ENCODE measurements at regions not wholly inside any gene's neighbourhood (a gene's known extent, or its start where the extent isn't known, plus 50 kb on each side); places are given as distances from the start of the nearest gene placed in this dataset.

GRCh38 chr9:91067306-91067860 is 265.8 kb downstream of the SYK start:
- no peak for TF ChIP-seq CTCF (IDR thresholded peaks at IDR 0.05; ENCODE audit: insufficient read depth, low read length, severe bottlenecking)
- peak; percentile 40 for FAIRE-seq

GRCh38 chr9:91071184-91071990 is 269.8 kb downstream of the SYK start:
- peaks cover 1% of the 10 kb centered on the region for H3K27me3 ChIP-seq (ENCODE audit: control insufficient read depth, insufficient read depth, low read length)
- FAIRE-seq (no peak), DNase-seq (ENCODE audit: low read depth) (peak; percentile 91)
- TF ChIP-seq CTCF (IDR thresholded peaks at IDR 0.05; ENCODE audit: insufficient read depth, low read length, severe bottlenecking): no peak
- H3K36me3 ChIP-seq (ENCODE audit: control insufficient read depth, insufficient read depth, low read length): no peaks in the 10 kb centered on the region
- no peak overlapping the region for H3K4me3 ChIP-seq (ENCODE audit: low read depth, low read length)

More at GRCh38 chr9:91067306-91067860, 265.8 kb downstream of the SYK start:
- peaks cover 1% of the 10 kb centered on the region for H3K27me3 ChIP-seq (ENCODE audit: control insufficient read depth, insufficient read depth, low read length)
- H3K36me3 ChIP-seq (ENCODE audit: control insufficient read depth, insufficient read depth, low read length): no peaks in the 10 kb centered on the region
- DNase-seq (ENCODE audit: low read depth): no peak
- H3K4me3 ChIP-seq (ENCODE audit: low read depth, low read length): no peak overlapping the region

- H3K36me3 ChIP-seq (ENCODE audit: control insufficient read depth, insufficient read depth, low read length): no peaks in the 10 kb centered on the region
- DNase-seq (ENCODE audit: low read depth) (peak; percentile 7), FAIRE-seq (no peak)
- no peaks in the 10 kb centered on the region for H3K27me3 ChIP-seq (ENCODE audit: control insufficient read depth, insufficient read depth, low read length)
- no peak overlapping the region for H3K4me3 ChIP-seq (ENCODE audit: low read depth, low read length)
- TF ChIP-seq CTCF (IDR thresholded peaks at IDR 0.05; ENCODE audit: insufficient read depth, low read length, severe bottlenecking): no peak
These were observed 271.6 kb downstream of the SYK start for GRCh38 chr9:91073049-91073810.

GRCh38 chr9:91073811-91074771 is 272.5 kb downstream of the SYK start:
- H3K4me3 ChIP-seq (ENCODE audit: low read depth, low read length): no peak overlapping the region
- FAIRE-seq (peak; percentile 52), DNase-seq (ENCODE audit: low read depth) (no peak)
- TF ChIP-seq CTCF (IDR thresholded peaks at IDR 0.05; ENCODE audit: insufficient read depth, low read length, severe bottlenecking): no peak
- no peaks in the 10 kb centered on the region for H3K36me3 ChIP-seq (ENCODE audit: control insufficient read depth, insufficient read depth, low read length)
- H3K27me3 ChIP-seq (ENCODE audit: control insufficient read depth, insufficient read depth, low read length): no peaks in the 10 kb centered on the region

GRCh38 chr9:91074866-91075265 is 273.2 kb downstream of the SYK start:
- Histone ChIP-seq H3K4me3 (ENCODE audit: low read depth, low read length) (no peak overlapping the region), H3K27me3 (ENCODE audit: control insufficient read depth, insufficient read depth, low read length) (no peaks in the 10 kb centered on the region), H3K36me3 (ENCODE audit: control insufficient read depth, insufficient read depth, low read length) (no peaks in the 10 kb centered on the region)
- no peak for FAIRE-seq
- TF ChIP-seq CTCF (IDR thresholded peaks at IDR 0.05; ENCODE audit: insufficient read depth, low read length, severe bottlenecking): no peak
- no peak for DNase-seq (ENCODE audit: low read depth)

All from bronchial epithelial cell (primary cell).